ENCODE measurements at regions not wholly inside any gene's neighbourhood (a gene's known extent, or its start where the extent isn't known, plus 50 kb on each side); places are given as distances from the start of the nearest gene placed in this dataset.
"Not testable (repeated sequence)": the region's sequence is repeated elsewhere in the genome, so short reads cannot be mapped to it uniquely, and the experiment has no call there.

DNA sequence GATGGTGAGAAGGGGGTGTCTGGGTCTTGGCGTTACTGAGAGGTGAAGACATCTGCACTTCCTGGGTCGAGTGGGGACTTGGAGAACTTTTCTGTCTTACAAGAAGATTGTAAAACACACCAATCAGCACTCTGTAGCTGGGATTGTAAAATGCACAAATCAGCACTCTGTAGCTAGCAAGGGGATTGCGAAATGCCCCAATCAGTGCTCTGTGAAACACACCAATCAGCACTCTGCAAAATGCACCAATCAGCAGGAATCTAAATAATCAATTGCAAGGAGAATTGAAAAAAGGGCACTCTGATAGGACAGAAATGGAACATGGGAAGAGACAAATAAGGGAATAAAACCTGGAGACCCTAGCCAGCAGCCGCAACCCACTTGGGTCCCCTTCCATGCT, 376.1 kb upstream of the SFSWAP start:
- Mint-ChIP-seq H3K27ac (no peak overlapping the region), H3K36me3 (ENCODE audit: low read depth) (no peaks in the 10 kb centered on the region), H3K4me3 (no peak overlapping the region), H3K27me3 (ENCODE audit: low read depth) (peaks cover 32% of the 10 kb centered on the region), H3K9me3 (no peaks in the 10 kb centered on the region), H3K4me1 (no peaks in the 10 kb centered on the region)
- TF ChIP-seq, protein P1, sequence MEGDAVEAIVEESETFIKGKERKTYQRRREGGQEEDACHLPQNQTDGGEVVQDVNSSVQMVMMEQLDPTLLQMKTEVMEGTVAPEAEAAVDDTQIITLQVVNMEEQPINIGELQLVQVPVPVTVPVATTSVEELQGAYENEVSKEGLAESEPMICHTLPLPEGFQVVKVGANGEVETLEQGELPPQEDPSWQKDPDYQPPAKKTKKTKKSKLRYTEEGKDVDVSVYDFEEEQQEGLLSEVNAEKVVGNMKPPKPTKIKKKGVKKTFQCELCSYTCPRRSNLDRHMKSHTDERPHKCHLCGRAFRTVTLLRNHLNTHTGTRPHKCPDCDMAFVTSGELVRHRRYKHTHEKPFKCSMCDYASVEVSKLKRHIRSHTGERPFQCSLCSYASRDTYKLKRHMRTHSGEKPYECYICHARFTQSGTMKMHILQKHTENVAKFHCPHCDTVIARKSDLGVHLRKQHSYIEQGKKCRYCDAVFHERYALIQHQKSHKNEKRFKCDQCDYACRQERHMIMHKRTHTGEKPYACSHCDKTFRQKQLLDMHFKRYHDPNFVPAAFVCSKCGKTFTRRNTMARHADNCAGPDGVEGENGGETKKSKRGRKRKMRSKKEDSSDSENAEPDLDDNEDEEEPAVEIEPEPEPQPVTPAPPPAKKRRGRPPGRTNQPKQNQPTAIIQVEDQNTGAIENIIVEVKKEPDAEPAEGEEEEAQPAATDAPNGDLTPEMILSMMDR (IDR thresholded peaks at IDR 0.05; ENCODE audit: unreplicated experiment in 3 of 3), result no peak

DNA sequence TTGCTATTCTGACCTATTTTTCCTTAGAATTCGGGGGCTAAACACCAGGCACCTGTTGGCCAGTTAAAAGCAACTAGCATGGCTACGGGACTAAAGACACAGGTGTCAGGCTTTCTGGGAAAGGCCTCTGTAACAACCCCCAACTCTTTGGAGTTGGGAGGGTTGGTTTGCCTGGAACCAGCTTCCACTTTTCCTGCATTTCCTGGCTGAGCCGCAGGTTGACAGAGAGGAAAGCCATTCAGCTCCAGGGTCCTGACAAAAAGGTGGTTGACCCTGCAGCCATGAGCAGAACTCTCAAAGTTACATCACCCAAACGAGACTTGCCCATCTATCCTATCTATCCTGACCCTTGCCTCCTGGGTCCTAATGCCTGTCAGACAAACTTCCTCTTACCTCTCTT, 375.4 kb upstream of the SFSWAP start:
- TF ChIP-seq, protein P1 (IDR thresholded peaks at IDR 0.05; ENCODE audit: unreplicated experiment in 3 of 3), result no peak
- H3K27me3 Mint-ChIP-seq (ENCODE audit: low read depth), result peaks cover 33% of the 10 kb centered on the region
- H3K27ac Mint-ChIP-seq, result no peak overlapping the region
- H3K9me3 Mint-ChIP-seq, result no peaks in the 10 kb centered on the region
- no peak overlapping the region for H3K4me3 Mint-ChIP-seq
- H3K4me1 Mint-ChIP-seq, result no peaks in the 10 kb centered on the region
- H3K36me3 Mint-ChIP-seq (ENCODE audit: low read depth), result no peaks in the 10 kb centered on the region

DNA sequence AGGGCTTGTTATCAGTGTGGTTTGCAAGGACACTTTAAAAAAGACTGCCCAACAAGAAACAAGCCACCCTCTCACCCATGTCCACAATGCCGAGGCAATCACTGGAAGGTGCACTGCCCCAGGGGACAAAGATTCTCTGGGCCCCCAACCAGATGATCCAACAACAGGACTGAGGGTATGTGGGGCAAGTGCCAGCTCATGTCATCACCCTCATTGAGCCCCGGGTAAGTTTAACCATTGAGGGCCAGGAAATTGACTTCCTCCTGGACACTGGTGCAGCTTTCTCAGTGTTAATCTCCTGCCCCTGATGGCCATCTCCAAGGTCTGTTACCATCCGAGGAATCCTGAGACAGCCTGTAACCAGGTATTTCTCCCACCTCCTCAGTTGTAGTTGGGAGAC, 373.0 kb upstream of the SFSWAP start:
- not testable (repeated sequence) for H3K4me3 Mint-ChIP-seq

DNA sequence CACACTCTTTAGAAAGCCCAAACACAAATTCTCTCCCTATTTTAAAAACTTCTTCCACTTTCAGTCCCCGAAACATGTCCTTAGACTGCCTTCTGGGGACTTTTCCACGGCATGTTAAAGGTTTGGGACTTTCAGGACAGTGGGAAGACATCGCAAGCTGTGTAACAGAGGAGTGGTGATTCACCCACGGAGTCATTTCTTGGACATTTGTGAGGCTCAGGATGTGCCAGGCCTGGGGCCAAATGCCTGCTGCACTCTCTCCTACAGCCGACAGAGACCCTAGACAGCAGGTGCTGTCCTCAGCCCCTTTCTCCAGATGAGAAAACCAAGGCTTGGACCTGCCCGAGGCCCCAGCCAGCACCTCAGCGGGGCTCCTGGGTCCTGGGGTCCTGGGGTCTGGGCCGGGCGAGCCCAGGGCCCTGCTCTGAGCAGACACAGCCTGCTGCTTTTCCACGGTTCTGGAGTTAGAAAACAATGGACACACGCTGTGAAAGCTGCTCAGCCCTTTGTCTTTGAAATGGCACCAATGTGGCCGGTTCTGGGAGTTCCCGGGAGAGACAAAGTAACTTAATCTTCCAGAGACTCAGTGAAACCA, 370.2 kb upstream of the SFSWAP start:
- Mint-ChIP-seq H3K9me3 (no peaks in the 10 kb centered on the region), H3K4me3 (no peak overlapping the region), H3K36me3 (ENCODE audit: low read depth) (no peaks in the 10 kb centered on the region), H3K27me3 (ENCODE audit: low read depth) (peaks cover 24% of the 10 kb centered on the region), H3K27ac (no peak overlapping the region), H3K4me1 (no peaks in the 10 kb centered on the region)
- TF ChIP-seq, protein P1 (IDR thresholded peaks at IDR 0.05; ENCODE audit: unreplicated experiment in 3 of 3), result no peak

More for the DNA sequence above, 373.0 kb upstream of the SFSWAP start:
- peaks cover 36% of the 10 kb centered on the region for H3K27me3 Mint-ChIP-seq (ENCODE audit: low read depth)
- not testable (repeated sequence) for H3K9me3 Mint-ChIP-seq; H3K36me3 Mint-ChIP-seq (ENCODE audit: low read depth); H3K27ac Mint-ChIP-seq; H3K4me1 Mint-ChIP-seq

DNA sequence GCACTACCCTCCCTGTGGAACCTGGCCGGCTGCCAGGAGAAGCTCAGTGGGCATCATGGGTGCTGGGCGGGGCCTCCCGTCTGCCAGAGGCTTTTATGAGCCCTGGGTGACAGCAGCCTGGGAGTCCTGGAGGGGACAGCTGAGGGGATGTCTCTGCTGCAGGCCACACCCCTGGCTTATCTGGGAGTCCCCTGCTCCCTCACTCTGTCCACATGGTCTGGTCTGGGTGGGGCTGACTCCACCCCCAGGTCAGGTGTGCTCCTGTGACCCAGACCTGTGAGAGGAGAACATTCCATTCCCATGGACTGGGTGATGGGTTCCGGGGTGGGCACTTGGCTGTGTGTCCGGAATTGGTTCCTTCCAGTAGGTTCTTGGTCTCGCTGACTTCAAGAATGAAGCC, 369.3 kb upstream of the SFSWAP start:
- not testable (repeated sequence) for H3K4me3 Mint-ChIP-seq; H3K4me1 Mint-ChIP-seq; H3K27ac Mint-ChIP-seq; H3K36me3 Mint-ChIP-seq (ENCODE audit: low read depth); H3K9me3 Mint-ChIP-seq
- peaks cover 18% of the 10 kb centered on the region for H3K27me3 Mint-ChIP-seq (ENCODE audit: low read depth)

DNA sequence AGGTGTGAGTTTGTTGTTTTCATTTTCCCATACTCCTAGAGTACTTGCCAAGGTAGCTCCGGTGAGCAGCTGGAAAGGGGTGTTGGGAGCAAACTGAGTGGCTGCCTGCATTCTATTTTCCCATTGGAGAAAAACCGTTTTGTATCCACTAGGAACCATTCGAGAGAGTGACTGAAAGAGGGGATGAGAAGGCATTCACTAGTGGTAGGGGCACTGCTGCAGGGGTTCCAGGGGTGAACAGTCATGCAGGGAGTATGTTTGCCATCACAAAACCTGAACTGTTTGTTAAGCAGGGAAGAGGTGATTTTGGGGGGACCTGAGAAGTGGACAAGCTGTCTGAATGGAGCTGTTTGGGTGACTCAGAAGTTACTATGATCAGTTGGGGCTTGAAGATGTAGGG, 367.5 kb upstream of the SFSWAP start:
- H3K4me1 Mint-ChIP-seq; H3K36me3 Mint-ChIP-seq (ENCODE audit: low read depth); H3K9me3 Mint-ChIP-seq; H3K4me3 Mint-ChIP-seq; H3K27ac Mint-ChIP-seq: not testable (repeated sequence)
- peaks cover 18% of the 10 kb centered on the region for H3K27me3 Mint-ChIP-seq (ENCODE audit: low read depth)

DNA sequence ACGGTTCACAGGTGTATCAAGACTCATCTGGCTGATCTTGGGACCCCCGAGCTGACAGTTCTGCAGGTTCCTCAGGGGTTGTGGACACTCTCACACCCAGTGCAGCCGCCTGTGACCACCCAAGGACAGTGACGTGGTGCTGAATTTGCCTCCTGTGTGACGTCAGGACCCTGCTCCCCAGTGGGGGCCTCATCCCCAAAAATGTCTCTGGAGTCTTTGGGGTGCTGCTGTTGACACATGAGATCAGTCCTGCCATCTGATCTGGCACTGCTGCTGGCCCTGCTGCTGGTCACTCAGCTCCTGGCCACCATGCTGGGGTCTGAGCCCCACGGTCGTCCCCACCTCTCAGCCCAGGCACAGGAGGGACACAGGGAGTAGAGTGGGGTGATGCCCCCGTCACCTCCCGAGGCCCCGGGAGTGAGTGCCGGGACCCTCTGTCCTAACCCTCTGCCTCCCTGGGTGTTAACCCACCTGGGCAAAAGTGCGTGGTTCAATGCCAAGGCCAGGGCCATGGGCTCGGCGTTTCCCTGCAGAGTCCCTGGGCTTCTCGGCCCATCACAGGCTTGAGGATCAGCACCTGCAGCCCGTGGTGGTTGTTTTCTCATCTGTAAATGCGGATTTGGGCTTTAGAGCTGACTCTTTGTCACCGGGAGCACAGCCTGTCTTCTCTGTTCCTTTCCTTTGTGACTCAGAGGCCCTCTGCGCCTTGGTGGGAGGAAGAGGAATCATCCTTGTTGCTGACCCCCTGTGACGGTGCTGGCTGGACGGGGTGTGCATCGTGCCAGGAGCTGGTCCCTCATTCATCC, 366.0 kb upstream of the SFSWAP start:
- Mint-ChIP-seq H3K4me1 (peaks cover 18% of the 10 kb centered on the region), H3K27me3 (ENCODE audit: low read depth) (peaks cover 13% of the 10 kb centered on the region)
- not testable (repeated sequence) for H3K9me3 Mint-ChIP-seq; H3K4me3 Mint-ChIP-seq; H3K27ac Mint-ChIP-seq; H3K36me3 Mint-ChIP-seq (ENCODE audit: low read depth)
